B cell (primary cell): ENCODE measurements at regions not wholly inside any gene's neighbourhood (a gene's known extent, or its start where the extent isn't known, plus 50 kb on each side); places are given as distances from the start of the nearest gene placed in this dataset.

Source experiments
- ATAC-seq: fragments of 200-7000 bp; cut with Tn5 transposase; one replicate; pipeline ENCODE4 v1.10.0; 2021; ENCODE audit warnings: low read depth, mild to moderate bottlenecking, moderate number of reproducible peaks, moderate library complexity
- CTCF ChIA-PET: fragments of 350-600 bp; sonication (Branson Sonifier 250); formaldehyde crosslinking; loops from one replicate; lab custom pipeline; 2021; ENCODE audit warnings: antibody characterized with exemption, inconsistent platforms; lab: Charles Lee
- POLR2A ChIA-PET: fragments of 350-600 bp; sonication (Branson Sonifier 250); formaldehyde crosslinking; loops from one replicate; lab custom pipeline; 2021; ENCODE audit warnings: antibody characterized with exemption; lab: Charles Lee
- DNase-seq: peaks from one replicate; pipeline ENCODE4 v3.0.0; 2013
- H2AFZ ChIP-seq: 2 replicates; pipeline ENCODE4 v1.6.1; 2012; ENCODE audit warnings: mild to moderate bottlenecking, low read depth, low read length; ENCODE audit not compliant: insufficient read depth, poor library complexity, severe bottlenecking
- H3K27ac ChIP-seq, 2 donors: 1 replicate in 1 of 2; 2 replicates in 1 of 2; pipeline ENCODE4 v1.5.1; 2012 to 2013; ENCODE audit warnings: low read length in 2 of 2, mild to moderate bottlenecking in 2 of 2, moderate library complexity in 1 of 2
- H3K27me3 ChIP-seq, 4 experiments: fragments of 200-600 bp in 1 of 4; sonication (generic) in 1 of 4; replicated peaks in 1 of 4; 1 replicate in 2 of 4; 2 replicates in 2 of 4; pipeline versions ENCODE4 v1.6.1 to v1.7.0; 2013 to 2016; ENCODE audit warnings: low read length in 3 of 4, mild to moderate bottlenecking in 2 of 4, mixed read lengths in 1 of 4, moderate library complexity in 1 of 4; ENCODE audit not compliant: insufficient read depth in 4 of 4, control insufficient read depth in 3 of 4; ENCODE audit errors: control extremely low read depth in 1 of 4
- H3K36me3 ChIP-seq, 2 experiments: replicated peaks in 1 of 2; 1 replicate in 1 of 2; 2 replicates in 1 of 2; pipeline versions ENCODE4 v1.6.1 to v1.7.1; 2013; ENCODE audit warnings: low read length in 1 of 2; ENCODE audit not compliant: insufficient read depth in 2 of 2, control insufficient read depth in 1 of 2; ENCODE audit errors: control extremely low read depth in 1 of 2, extremely low read depth in 1 of 2
- H3K4me1 ChIP-seq, 2 donors: fragments of 200-600 bp in 1 of 2; sonication (generic) in 1 of 2; 1 replicate in 1 of 2; 2 replicates in 1 of 2; pipeline versions ENCODE4 v1.5.1 to v1.6.1; 2013 to 2017; ENCODE audit warnings: low read length in 2 of 2; ENCODE audit not compliant: control insufficient read depth in 2 of 2, insufficient read depth in 2 of 2
- H3K4me2 ChIP-seq: replicated peaks from 2 replicates; pipeline ENCODE3; 2012; ENCODE audit warnings: mild to moderate bottlenecking, low read depth, low read length; ENCODE audit not compliant: poor library complexity, severe bottlenecking
- H3K4me3 ChIP-seq, 5 experiments: fragments of 200-600 bp in 1 of 5; sonication (generic) in 1 of 5; 1 replicate in 3 of 5; 2 replicates in 2 of 5; pipeline versions ENCODE4 v1.5.1 to v1.7.0; 2011 to 2016; ENCODE audit warnings: low read length in 4 of 5, mild to moderate bottlenecking in 4 of 5, low read depth in 2 of 5, control low read depth in 1 of 5, moderate library complexity in 1 of 5; ENCODE audit not compliant: insufficient read depth in 1 of 5; ENCODE audit errors: control extremely low read depth in 1 of 5, extremely low read depth in 1 of 5
- H3K79me2 ChIP-seq: fragments of 200-600 bp; sonication (generic); one replicate; pipeline ENCODE4 v1.6.0; 2016; ENCODE audit warnings: low read length; ENCODE audit not compliant: control insufficient read depth, insufficient read depth
- H3K9ac ChIP-seq: fragments of 200-600 bp; sonication (generic); 2 replicates; pipeline ENCODE4 v1.6.1; 2017; ENCODE audit warnings: mild to moderate bottlenecking, low read length, moderate library complexity
- H3K9me3 ChIP-seq, 3 donors: one replicate each; pipeline versions ENCODE4 v1.6.1 to v1.7.1; 2013; ENCODE audit warnings: low read length in 2 of 3; ENCODE audit not compliant: control insufficient read depth in 2 of 3, insufficient read depth in 1 of 3; ENCODE audit errors: control extremely low read depth in 1 of 3
- H4K20me1 ChIP-seq: 2 replicates; pipeline ENCODE4 v1.6.0; 2012; ENCODE audit warnings: mild to moderate bottlenecking, low read length; ENCODE audit not compliant: insufficient read depth, control insufficient read depth, poor library complexity, severe bottlenecking
- H3K27ac Mint-ChIP-seq: one replicate; pipeline ENCODE4 v1.8.0; 2021; ENCODE audit warnings: mixed read lengths
- H3K27me3 Mint-ChIP-seq: one replicate; pipeline ENCODE4 v1.8.0; 2021; ENCODE audit warnings: mixed read lengths
- H3K4me1 Mint-ChIP-seq: one replicate; pipeline ENCODE4 v1.8.0; 2021; ENCODE audit warnings: mixed read lengths
- H3K4me3 Mint-ChIP-seq: one replicate; pipeline ENCODE4 v1.8.0; 2021; ENCODE audit warnings: mixed read lengths
- H3K9me3 Mint-ChIP-seq: one replicate; pipeline ENCODE4 v1.8.0; 2022; ENCODE audit warnings: mixed read lengths; ENCODE audit not compliant: insufficient read depth
- EZH2 ChIP-seq: IDR thresholded peaks from 2 replicates; pipeline ENCODE4 v1.6.1; 2012; ENCODE audit warnings: borderline replicate concordance, low read depth, mild to moderate bottlenecking, moderate library complexity, low read length; ENCODE audit not compliant: insufficient read depth, poor library complexity, severe bottlenecking
- WGBS: methylation state at CpG from one replicate; pipeline ENCODE4 v1.1.5; 2013; ENCODE audit warnings: missing lambda C conversion rate; ENCODE audit not compliant: insufficient coverage; 5-methylcytosine and 5-hydroxymethylcytosine counted together
- intact Hi-C: fragments of 100-400 bp; cut with micrococcal nuclease; formaldehyde crosslinking; loops from one replicate; pipeline ENCODE4 v1.10.0; 2022
- TF ChIP-seq, protein P1 (sequence below): fragments of 200-600 bp; IDR thresholded peaks from one replicate; pipeline ENCODE4 v1.8.0; 2022; ENCODE audit warnings: antibody characterized with exemption, mild to moderate bottlenecking

GRCh38 chr11:82308979-82309378, 424.7 kb downstream of the FAM181B start:
- ATAC-seq (no peak), DNase-seq (no peak)
- Histone ChIP-seq H3K27ac (no peak overlapping the region), H3K27me3 (no peaks in the 10 kb centered on the region), H3K4me3 (no peak overlapping the region), H3K9ac (no peak overlapping the region), H4K20me1 (no peaks in the 10 kb centered on the region), H2AFZ (no peak overlapping the region), H3K36me3 (no peaks in the 10 kb centered on the region), H3K4me1 (no peaks in the 10 kb centered on the region), H3K79me2 (no peaks in the 10 kb centered on the region), H3K4me2 (no peak overlapping the region), H3K9me3 (no peaks in the 10 kb centered on the region)
- ChIA-PET CTCF (no interaction called here), POLR2A (no interaction called here)
- H3K27ac Mint-ChIP-seq: no peak overlapping the region
- intact Hi-C loops: no loop called here
- H3K4me1 Mint-ChIP-seq: no peaks in the 10 kb centered on the region
- no peaks in the 10 kb centered on the region for H3K27me3 Mint-ChIP-seq
- TF ChIP-seq, protein P1, sequence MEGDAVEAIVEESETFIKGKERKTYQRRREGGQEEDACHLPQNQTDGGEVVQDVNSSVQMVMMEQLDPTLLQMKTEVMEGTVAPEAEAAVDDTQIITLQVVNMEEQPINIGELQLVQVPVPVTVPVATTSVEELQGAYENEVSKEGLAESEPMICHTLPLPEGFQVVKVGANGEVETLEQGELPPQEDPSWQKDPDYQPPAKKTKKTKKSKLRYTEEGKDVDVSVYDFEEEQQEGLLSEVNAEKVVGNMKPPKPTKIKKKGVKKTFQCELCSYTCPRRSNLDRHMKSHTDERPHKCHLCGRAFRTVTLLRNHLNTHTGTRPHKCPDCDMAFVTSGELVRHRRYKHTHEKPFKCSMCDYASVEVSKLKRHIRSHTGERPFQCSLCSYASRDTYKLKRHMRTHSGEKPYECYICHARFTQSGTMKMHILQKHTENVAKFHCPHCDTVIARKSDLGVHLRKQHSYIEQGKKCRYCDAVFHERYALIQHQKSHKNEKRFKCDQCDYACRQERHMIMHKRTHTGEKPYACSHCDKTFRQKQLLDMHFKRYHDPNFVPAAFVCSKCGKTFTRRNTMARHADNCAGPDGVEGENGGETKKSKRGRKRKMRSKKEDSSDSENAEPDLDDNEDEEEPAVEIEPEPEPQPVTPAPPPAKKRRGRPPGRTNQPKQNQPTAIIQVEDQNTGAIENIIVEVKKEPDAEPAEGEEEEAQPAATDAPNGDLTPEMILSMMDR: no peak
- no peak for TF ChIP-seq EZH2
- 94% methylated on average over 1 of the region's 2 CpGs for whole genome bisulfite sequencing
- H3K4me3 Mint-ChIP-seq: no peak overlapping the region
- no peaks in the 10 kb centered on the region for H3K9me3 Mint-ChIP-seq

- Histone ChIP-seq H2AFZ (no peak overlapping the region), H3K79me2 (no peaks in the 10 kb centered on the region), H4K20me1 (no peaks in the 10 kb centered on the region), H3K27ac (no peak overlapping the region), H3K4me1 (no peaks in the 10 kb centered on the region), H3K9me3 (no peaks in the 10 kb centered on the region), H3K4me2 (no peak overlapping the region), H3K4me3 (no peak overlapping the region), H3K36me3 (no peaks in the 10 kb centered on the region), H3K27me3 (no peaks in the 10 kb centered on the region), H3K9ac (no peak overlapping the region)
- CTCF ChIA-PET: no interaction called here
- no CpG with 5 or more reads among the region's 1 CpG for WGBS
- no peaks in the 10 kb centered on the region for H3K9me3 Mint-ChIP-seq
- no peaks in the 10 kb centered on the region for H3K4me1 Mint-ChIP-seq
- TF ChIP-seq, protein P1: no peak
- TF ChIP-seq EZH2: no peak
- POLR2A ChIA-PET: no interaction called here
- DNase-seq (no peak), ATAC-seq (no peak)
- intact Hi-C loops: no loop called here
- no peak overlapping the region for H3K4me3 Mint-ChIP-seq
- no peak overlapping the region for H3K27ac Mint-ChIP-seq
- H3K27me3 Mint-ChIP-seq: no peaks in the 10 kb centered on the region
Measured at GRCh38 chr11:82305123-82305522, 428.5 kb downstream of the FAM181B start.
